CD4-positive, alpha-beta memory T cell (primary cell): ENCODE measurements at regions not wholly inside any gene's neighbourhood (a gene's known extent, or its start where the extent isn't known, plus 50 kb on each side); places are given as distances from the start of the nearest gene placed in this dataset.
"Not testable (repeated sequence)": the region's sequence is repeated elsewhere in the genome, so short reads cannot be mapped to it uniquely, and the experiment has no call there.

Experiments used
- CTCF ChIA-PET: fragments of 350-600 bp; sonication (Branson Sonifier 250); formaldehyde crosslinking; loops from one replicate; lab custom pipeline; 2021; ENCODE audit warnings: inconsistent platforms; ENCODE audit not compliant: partially characterized antibody; lab: Charles Lee
- POLR2A ChIA-PET: fragments of 350-600 bp; sonication (Branson Sonifier 250); formaldehyde crosslinking; loops from one replicate; lab custom pipeline; 2021; ENCODE audit not compliant: partially characterized antibody; lab: Charles Lee
- DNase-seq, 5 donors: peaks; one replicate each; pipeline versions ENCODE4 v3.0.0 to v3.0.0-alpha.2; 2020 to 2022; ENCODE audit warnings: mixed read lengths in 1 of 5
- H3K27ac ChIP-seq: one replicate; pipeline ENCODE4 v1.7.0; 2013; ENCODE audit warnings: low read depth, low read length
- H3K27me3 ChIP-seq: 2 replicates; pipeline ENCODE4 v1.7.0; 2013; ENCODE audit warnings: mild to moderate bottlenecking, low read length, moderate library complexity; ENCODE audit not compliant: insufficient read depth
- H3K36me3 ChIP-seq: 2 replicates; pipeline ENCODE4 v1.7.0; 2013; ENCODE audit warnings: mild to moderate bottlenecking, low read length, moderate library complexity; ENCODE audit not compliant: insufficient read depth
- H3K4me1 ChIP-seq: 2 replicates; pipeline ENCODE4 v1.7.0; 2013; ENCODE audit warnings: mild to moderate bottlenecking, low read length, moderate library complexity; ENCODE audit not compliant: insufficient read depth
- H3K4me3 ChIP-seq, 2 donors: one replicate each; pipeline ENCODE4 v1.7.0; 2013; ENCODE audit warnings: low read length in 2 of 2, mild to moderate bottlenecking in 1 of 2
- H3K9me3 ChIP-seq, 2 donors: one replicate each; pipeline ENCODE4 v1.7.0; 2013; ENCODE audit warnings: low read length in 2 of 2, control low read depth in 1 of 2; ENCODE audit not compliant: control insufficient read depth in 1 of 2
- H3K27ac Mint-ChIP-seq, 7 donors: one replicate each; pipeline ENCODE4 v1.8.0; 2020 to 2021; ENCODE audit warnings: mixed read lengths in 7 of 7, mild to moderate bottlenecking in 6 of 7, inconsistent platforms in 3 of 7, moderate library complexity in 3 of 7
- H3K27me3 Mint-ChIP-seq, 2 donors: one replicate each; pipeline ENCODE4 v1.8.0; 2020 to 2021; ENCODE audit warnings: mixed read lengths in 2 of 2
- H3K36me3 Mint-ChIP-seq, 2 donors: one replicate each; pipeline ENCODE4 v1.8.0; 2020 to 2021; ENCODE audit warnings: mixed read lengths in 2 of 2, inconsistent platforms in 1 of 2, mild to moderate bottlenecking in 1 of 2
- H3K4me1 Mint-ChIP-seq, 4 donors: one replicate each; pipeline ENCODE4 v1.8.0; 2020 to 2021; ENCODE audit warnings: mixed read lengths in 4 of 4, mild to moderate bottlenecking in 1 of 4
- H3K4me3 Mint-ChIP-seq, 8 donors: one replicate each; pipeline ENCODE4 v1.8.0; 2020 to 2021; ENCODE audit warnings: mixed read lengths in 8 of 8, mild to moderate bottlenecking in 7 of 8, moderate library complexity in 6 of 8, inconsistent platforms in 3 of 8
- H3K9me3 Mint-ChIP-seq, 8 donors: one replicate each; pipeline ENCODE4 v1.8.0; 2020 to 2021; ENCODE audit warnings: mixed read lengths in 8 of 8, mild to moderate bottlenecking in 5 of 8, inconsistent platforms in 3 of 8, moderate library complexity in 1 of 8
- intact Hi-C: fragments of 100-400 bp; cut with micrococcal nuclease; formaldehyde crosslinking; loops from one replicate; pipeline ENCODE4 v1.15.1; 2023

GRCh38 chr13:50661881-50662280 is 181.6 kb downstream of the DLEU7 start:
- H3K9me3 ChIP-seq, H3K27ac Mint-ChIP-seq, H3K36me3 ChIP-seq, DNase-seq, H3K27me3 ChIP-seq, H3K36me3 Mint-ChIP-seq, H3K4me1 ChIP-seq, H3K4me3 ChIP-seq, H3K9me3 Mint-ChIP-seq, H3K4me1 Mint-ChIP-seq, H3K27ac ChIP-seq, POLR2A ChIA-PET, H3K27me3 Mint-ChIP-seq, H3K4me3 Mint-ChIP-seq, intact Hi-C loops: not testable (repeated sequence)
- CTCF ChIA-PET: interaction anchor here (0.7 kb wide), 1 partner anchor 13 kb away, joined by 3 read pairs; no protein-coding TSS in a partner anchor

GRCh38 chr13:50664951-50665350 is 178.5 kb downstream of the DLEU7 start:
- Histone ChIP-seq H3K27ac (no peak overlapping the region), H3K27me3 (no peaks in the 10 kb centered on the region), H3K4me3 (no peak overlapping the region), H3K36me3 (no peaks in the 10 kb centered on the region), H3K4me1 (no peaks in the 10 kb centered on the region), H3K9me3 (no peaks in the 10 kb centered on the region)
- intact Hi-C loops: no loop called here
- H3K9me3 Mint-ChIP-seq: peaks cover 0 to 11% (median 4%) of the 10 kb centered on the region in 8 donors
- peaks cover 0 to 4% of the 10 kb centered on the region in 2 donors for H3K36me3 Mint-ChIP-seq
- CTCF ChIA-PET: no interaction called here
- DNase-seq: no peak
- H3K27ac Mint-ChIP-seq: no peak overlapping the region
- no peak overlapping the region for H3K4me3 Mint-ChIP-seq
- POLR2A ChIA-PET: no interaction called here
- H3K27me3 Mint-ChIP-seq: peaks cover 2% of the 10 kb centered on the region in 2 donors
- no peaks in the 10 kb centered on the region for H3K4me1 Mint-ChIP-seq

- intact Hi-C loops: no loop called here
- Mint-ChIP-seq H3K4me3 (no peak overlapping the region), H3K36me3 (peaks cover 0 to 12% of the 10 kb centered on the region in 2 donors), H3K27ac (no peak overlapping the region), H3K27me3 (peaks cover 2% of the 10 kb centered on the region in 2 donors), H3K4me1 (no peaks in the 10 kb centered on the region), H3K9me3 (peaks cover 0 to 8% (median 3%) of the 10 kb centered on the region in 8 donors)
- Histone ChIP-seq H3K4me1 (no peaks in the 10 kb centered on the region), H3K4me3 (no peak overlapping the region), H3K9me3 (no peaks in the 10 kb centered on the region), H3K27ac (no peak overlapping the region), H3K27me3 (no peaks in the 10 kb centered on the region), H3K36me3 (no peaks in the 10 kb centered on the region)
- no peak for DNase-seq
- ChIA-PET CTCF (no interaction called here), POLR2A (no interaction called here)
These were observed 175.4 kb downstream of the DLEU7 start for GRCh38 chr13:50668049-50668448.

GRCh38 chr13:50668691-50669271 is 174.7 kb downstream of the DLEU7 start:
- intact Hi-C loops: no loop called here
- no peak overlapping the region for H3K27ac ChIP-seq
- ChIA-PET POLR2A (no interaction called here), CTCF (no interaction called here)
- H3K4me3 ChIP-seq: no peak overlapping the region
- H3K4me1 Mint-ChIP-seq: no peaks in the 10 kb centered on the region
- no peak for DNase-seq
- H3K27ac Mint-ChIP-seq: no peak overlapping the region
- no peaks in the 10 kb centered on the region for H3K36me3 ChIP-seq
- H3K27me3 Mint-ChIP-seq: peaks cover 2% of the 10 kb centered on the region in 2 donors
- H3K36me3 Mint-ChIP-seq: peaks cover 0 to 13% of the 10 kb centered on the region in 2 donors
- peaks cover 0 to 7% (median 2%) of the 10 kb centered on the region in 8 donors for H3K9me3 Mint-ChIP-seq
- no peaks in the 10 kb centered on the region for H3K9me3 ChIP-seq
- H3K4me1 ChIP-seq: no peaks in the 10 kb centered on the region
- H3K4me3 Mint-ChIP-seq: no peak overlapping the region
- H3K27me3 ChIP-seq: no peaks in the 10 kb centered on the region

- no peaks in the 10 kb centered on the region for H3K4me1 ChIP-seq
These were observed 173.2 kb downstream of the DLEU7 start for GRCh38 chr13:50670272-50670671.

GRCh38 chr13:50670847-50671496 is 172.5 kb downstream of the DLEU7 start:
- H3K27me3 ChIP-seq: no peaks in the 10 kb centered on the region
- H3K27me3 Mint-ChIP-seq: peaks cover 2% of the 10 kb centered on the region in 2 donors
- peaks cover 0 to 13% of the 10 kb centered on the region in 2 donors for H3K36me3 Mint-ChIP-seq
- H3K4me3 ChIP-seq: no peak overlapping the region
- H3K36me3 ChIP-seq: no peaks in the 10 kb centered on the region
- H3K27ac ChIP-seq: no peak overlapping the region
- no peak overlapping the region for H3K4me3 Mint-ChIP-seq
- no peaks in the 10 kb centered on the region for H3K4me1 ChIP-seq
- H3K9me3 Mint-ChIP-seq: peaks cover 0 to 7% (median 2%) of the 10 kb centered on the region in 8 donors
- DNase-seq: no peak
- CTCF ChIA-PET: no interaction called here
- POLR2A ChIA-PET: no interaction called here
- intact Hi-C loops: no loop called here
- no peaks in the 10 kb centered on the region for H3K9me3 ChIP-seq
- no peak overlapping the region for H3K27ac Mint-ChIP-seq
- no peaks in the 10 kb centered on the region for H3K4me1 Mint-ChIP-seq

More at GRCh38 chr13:50670272-50670671, 173.2 kb downstream of the DLEU7 start:
- DNase-seq: no peak
- no peaks in the 10 kb centered on the region for H3K9me3 ChIP-seq
- no peaks in the 10 kb centered on the region for H3K36me3 ChIP-seq
- H3K27ac ChIP-seq: no peak overlapping the region
- Mint-ChIP-seq H3K4me3 (no peak overlapping the region), H3K4me1 (no peaks in the 10 kb centered on the region), H3K36me3 (peaks cover 0 to 13% of the 10 kb centered on the region in 2 donors), H3K9me3 (peaks cover 0 to 7% (median 2%) of the 10 kb centered on the region in 8 donors), H3K27me3 (peaks cover 2% of the 10 kb centered on the region in 2 donors), H3K27ac (no peak overlapping the region)
- CTCF ChIA-PET: no interaction called here
- intact Hi-C loops: no loop called here
- POLR2A ChIA-PET: no interaction called here
- no peaks in the 10 kb centered on the region for H3K27me3 ChIP-seq
- H3K4me3 ChIP-seq: no peak overlapping the region

GRCh38 chr13:50671497-50671850 is 172.0 kb downstream of the DLEU7 start:
- Mint-ChIP-seq H3K4me3 (no peak overlapping the region), H3K36me3 (peaks cover 0 to 9% of the 10 kb centered on the region in 2 donors), H3K27me3 (peaks cover 0 to 2% of the 10 kb centered on the region in 2 donors), H3K4me1 (peaks cover 0 to 2% (median under 1%) of the 10 kb centered on the region in 4 donors), H3K9me3 (peaks cover 0 to 3% (median 0%) of the 10 kb centered on the region in 8 donors), H3K27ac (no peak overlapping the region)
- CTCF ChIA-PET: no interaction called here
- intact Hi-C loops: no loop called here
- POLR2A ChIA-PET: no interaction called here
- Histone ChIP-seq H3K27ac (no peak overlapping the region), H3K4me3 (no peak overlapping the region), H3K36me3 (no peaks in the 10 kb centered on the region), H3K9me3 (no peaks in the 10 kb centered on the region), H3K4me1 (no peaks in the 10 kb centered on the region), H3K27me3 (no peaks in the 10 kb centered on the region)
- no peak for DNase-seq
